ENCODE measurements at regions not wholly inside any gene's neighbourhood (a gene's known extent, or its start where the extent isn't known, plus 50 kb on each side); places are given as distances from the start of the nearest gene placed in this dataset.

DNA sequence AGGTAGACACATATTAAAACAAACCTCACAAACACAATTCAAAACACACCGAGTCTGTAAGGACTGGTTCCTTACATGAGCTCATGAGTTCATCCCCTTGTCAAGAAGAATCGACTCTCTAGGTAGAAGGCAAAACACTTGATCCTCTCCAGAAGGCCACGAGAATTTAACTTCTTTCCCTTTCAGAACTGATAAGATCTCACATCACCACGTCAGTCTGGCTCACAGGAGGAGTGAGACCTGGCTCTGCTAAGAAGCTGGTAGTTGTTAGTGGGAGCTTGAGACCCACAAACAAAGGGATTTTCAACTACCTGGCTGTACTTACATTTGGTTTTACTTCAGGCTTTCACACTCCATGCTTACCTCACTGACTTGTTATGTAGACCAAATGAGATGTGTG, 459.2 kb downstream of the ARHGEF28 start:
- TF ChIP-seq, protein P1, sequence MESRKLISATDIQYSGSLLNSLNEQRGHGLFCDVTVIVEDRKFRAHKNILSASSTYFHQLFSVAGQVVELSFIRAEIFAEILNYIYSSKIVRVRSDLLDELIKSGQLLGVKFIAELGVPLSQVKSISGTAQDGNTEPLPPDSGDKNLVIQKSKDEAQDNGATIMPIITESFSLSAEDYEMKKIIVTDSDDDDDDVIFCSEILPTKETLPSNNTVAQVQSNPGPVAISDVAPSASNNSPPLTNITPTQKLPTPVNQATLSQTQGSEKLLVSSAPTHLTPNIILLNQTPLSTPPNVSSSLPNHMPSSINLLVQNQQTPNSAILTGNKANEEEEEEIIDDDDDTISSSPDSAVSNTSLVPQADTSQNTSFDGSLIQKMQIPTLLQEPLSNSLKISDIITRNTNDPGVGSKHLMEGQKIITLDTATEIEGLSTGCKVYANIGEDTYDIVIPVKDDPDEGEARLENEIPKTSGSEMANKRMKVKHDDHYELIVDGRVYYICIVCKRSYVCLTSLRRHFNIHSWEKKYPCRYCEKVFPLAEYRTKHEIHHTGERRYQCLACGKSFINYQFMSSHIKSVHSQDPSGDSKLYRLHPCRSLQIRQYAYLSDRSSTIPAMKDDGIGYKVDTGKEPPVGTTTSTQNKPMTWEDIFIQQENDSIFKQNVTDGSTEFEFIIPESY (IDR thresholded peaks at IDR 0.05; ENCODE audit: extremely low read depth, insufficient replicate concordance, low read length), result no peak
- TF ChIP-seq SIN3A (IDR thresholded peaks at IDR 0.05; ENCODE audit: low read depth) (no peak), POLR2A (IDR thresholded peaks at IDR 0.05; ENCODE audit: borderline replicate concordance, extremely low read depth, insufficient read depth, insufficient read length) (no peak), EZH2phosphoT487 (IDR thresholded peaks at IDR 0.05; ENCODE audit: borderline replicate concordance) (no peak), CEBPB (IDR thresholded peaks at IDR 0.05; ENCODE audit: low read depth) (no peak), ZFX (IDR thresholded peaks at IDR 0.05) (no peak), ZNF274 (IDR thresholded peaks at IDR 0.05; ENCODE audit: low read depth, low read length) (no peak), POLR2AphosphoS5 (IDR thresholded peaks at IDR 0.05; ENCODE audit: low read depth, low read length) (no peak), EZH2 (IDR thresholded peaks at IDR 0.05) (no peak)
- TF ChIP-seq, protein P2, sequence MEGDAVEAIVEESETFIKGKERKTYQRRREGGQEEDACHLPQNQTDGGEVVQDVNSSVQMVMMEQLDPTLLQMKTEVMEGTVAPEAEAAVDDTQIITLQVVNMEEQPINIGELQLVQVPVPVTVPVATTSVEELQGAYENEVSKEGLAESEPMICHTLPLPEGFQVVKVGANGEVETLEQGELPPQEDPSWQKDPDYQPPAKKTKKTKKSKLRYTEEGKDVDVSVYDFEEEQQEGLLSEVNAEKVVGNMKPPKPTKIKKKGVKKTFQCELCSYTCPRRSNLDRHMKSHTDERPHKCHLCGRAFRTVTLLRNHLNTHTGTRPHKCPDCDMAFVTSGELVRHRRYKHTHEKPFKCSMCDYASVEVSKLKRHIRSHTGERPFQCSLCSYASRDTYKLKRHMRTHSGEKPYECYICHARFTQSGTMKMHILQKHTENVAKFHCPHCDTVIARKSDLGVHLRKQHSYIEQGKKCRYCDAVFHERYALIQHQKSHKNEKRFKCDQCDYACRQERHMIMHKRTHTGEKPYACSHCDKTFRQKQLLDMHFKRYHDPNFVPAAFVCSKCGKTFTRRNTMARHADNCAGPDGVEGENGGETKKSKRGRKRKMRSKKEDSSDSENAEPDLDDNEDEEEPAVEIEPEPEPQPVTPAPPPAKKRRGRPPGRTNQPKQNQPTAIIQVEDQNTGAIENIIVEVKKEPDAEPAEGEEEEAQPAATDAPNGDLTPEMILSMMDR (IDR thresholded peaks at IDR 0.05 in 2 of 3, conservative IDR thresholded peaks at IDR 0.05 in 1 of 3; ENCODE audit: borderline replicate concordance in 1 of 3, insufficient read depth in 1 of 3, low read depth in 2 of 3, low read length in 2 of 3), result no peak
- TF ChIP-seq, protein P3, sequence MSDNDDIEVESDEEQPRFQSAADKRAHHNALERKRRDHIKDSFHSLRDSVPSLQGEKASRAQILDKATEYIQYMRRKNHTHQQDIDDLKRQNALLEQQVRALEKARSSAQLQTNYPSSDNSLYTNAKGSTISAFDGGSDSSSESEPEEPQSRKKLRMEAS (IDR thresholded peaks at IDR 0.05), result no peak
- TF ChIP-seq, protein P4, sequence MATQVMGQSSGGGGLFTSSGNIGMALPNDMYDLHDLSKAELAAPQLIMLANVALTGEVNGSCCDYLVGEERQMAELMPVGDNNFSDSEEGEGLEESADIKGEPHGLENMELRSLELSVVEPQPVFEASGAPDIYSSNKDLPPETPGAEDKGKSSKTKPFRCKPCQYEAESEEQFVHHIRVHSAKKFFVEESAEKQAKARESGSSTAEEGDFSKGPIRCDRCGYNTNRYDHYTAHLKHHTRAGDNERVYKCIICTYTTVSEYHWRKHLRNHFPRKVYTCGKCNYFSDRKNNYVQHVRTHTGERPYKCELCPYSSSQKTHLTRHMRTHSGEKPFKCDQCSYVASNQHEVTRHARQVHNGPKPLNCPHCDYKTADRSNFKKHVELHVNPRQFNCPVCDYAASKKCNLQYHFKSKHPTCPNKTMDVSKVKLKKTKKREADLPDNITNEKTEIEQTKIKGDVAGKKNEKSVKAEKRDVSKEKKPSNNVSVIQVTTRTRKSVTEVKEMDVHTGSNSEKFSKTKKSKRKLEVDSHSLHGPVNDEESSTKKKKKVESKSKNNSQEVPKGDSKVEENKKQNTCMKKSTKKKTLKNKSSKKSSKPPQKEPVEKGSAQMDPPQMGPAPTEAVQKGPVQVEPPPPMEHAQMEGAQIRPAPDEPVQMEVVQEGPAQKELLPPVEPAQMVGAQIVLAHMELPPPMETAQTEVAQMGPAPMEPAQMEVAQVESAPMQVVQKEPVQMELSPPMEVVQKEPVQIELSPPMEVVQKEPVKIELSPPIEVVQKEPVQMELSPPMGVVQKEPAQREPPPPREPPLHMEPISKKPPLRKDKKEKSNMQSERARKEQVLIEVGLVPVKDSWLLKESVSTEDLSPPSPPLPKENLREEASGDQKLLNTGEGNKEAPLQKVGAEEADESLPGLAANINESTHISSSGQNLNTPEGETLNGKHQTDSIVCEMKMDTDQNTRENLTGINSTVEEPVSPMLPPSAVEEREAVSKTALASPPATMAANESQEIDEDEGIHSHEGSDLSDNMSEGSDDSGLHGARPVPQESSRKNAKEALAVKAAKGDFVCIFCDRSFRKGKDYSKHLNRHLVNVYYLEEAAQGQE (IDR thresholded peaks at IDR 0.05; ENCODE audit: low read depth), result no peak
